Jurkat, Clone E6-1 (cell line): ENCODE measurements at regions not wholly inside any gene's neighbourhood (a gene's known extent, or its start where the extent isn't known, plus 50 kb on each side); places are given as distances from the start of the nearest gene placed in this dataset.
A peak's percentile ranks its signal among the peaks of the same experiment; 100 is the strongest.

Experiments
- DNase-seq: peaks from one replicate; pipeline ENCODE4 v3.0.0-alpha.2; 2011; ENCODE audit warnings: low read depth, low spot score
- H3K4me3 ChIP-seq: 2 replicates; pipeline ENCODE4 v1.5.1; 2011; ENCODE audit warnings: mild to moderate bottlenecking, low read length, control low read depth, moderate library complexity

GRCh38 chr16:85426806-85427205 lies 186.3 kb upstream of the GSE1 start:
- no peak for DNase-seq
- H3K4me3 ChIP-seq: no peak overlapping the region

GRCh38 chr16:85428168-85428898 lies 184.8 kb upstream of the GSE1 start:
- DNase-seq: peak; percentile 59
- no peak overlapping the region for H3K4me3 ChIP-seq

GRCh38 chr16:85428899-85429775 lies 184.0 kb upstream of the GSE1 start:
- H3K4me3 ChIP-seq: no peak overlapping the region
- DNase-seq: no peak

- H3K4me3 ChIP-seq: no peak overlapping the region
- no peak for DNase-seq
These were observed 183.2 kb upstream of the GSE1 start for GRCh38 chr16:85429776-85430522.

- H3K4me3 ChIP-seq: no peak overlapping the region
- DNase-seq: no peak
These were observed 182.3 kb upstream of the GSE1 start for GRCh38 chr16:85430523-85431421.

- H3K4me3 ChIP-seq: no peak overlapping the region
These were observed 181.5 kb upstream of the GSE1 start for GRCh38 chr16:85431431-85432124.

GRCh38 chr16:85432606-85433005 lies 180.5 kb upstream of the GSE1 start:
- no peak for DNase-seq
- no peak overlapping the region for H3K4me3 ChIP-seq

More at GRCh38 chr16:85431431-85432124, 181.5 kb upstream of the GSE1 start:
- no peak for DNase-seq

- H3K4me3 ChIP-seq: no peak overlapping the region
- DNase-seq: no peak
These were observed 179.6 kb upstream of the GSE1 start for GRCh38 chr16:85433477-85433876.

- peak; percentile 37 for DNase-seq
- no peak overlapping the region for H3K4me3 ChIP-seq
These were observed 177.8 kb upstream of the GSE1 start for GRCh38 chr16:85435286-85435685.

GRCh38 chr16:85435700-85436099 lies 177.4 kb upstream of the GSE1 start:
- no peak overlapping the region for H3K4me3 ChIP-seq
- no peak for DNase-seq

GRCh38 chr16:85436207-85436606 lies 176.9 kb upstream of the GSE1 start:
- no peak for DNase-seq
- no peak overlapping the region for H3K4me3 ChIP-seq

GRCh38 chr16:85436636-85437165 lies 176.4 kb upstream of the GSE1 start:
- H3K4me3 ChIP-seq: no peak overlapping the region
- DNase-seq: no peak

GRCh38 chr16:85437166-85438052 lies 175.7 kb upstream of the GSE1 start:
- H3K4me3 ChIP-seq: no peak overlapping the region
- DNase-seq: no peak

- no peak for DNase-seq
- no peak overlapping the region for H3K4me3 ChIP-seq
These were observed 174.0 kb upstream of the GSE1 start for GRCh38 chr16:85438981-85439685.

- H3K4me3 ChIP-seq: no peak overlapping the region
- DNase-seq: no peak
These were observed 172.4 kb upstream of the GSE1 start for GRCh38 chr16:85440744-85441143.

- peak; percentile 77 for DNase-seq
- no peak overlapping the region for H3K4me3 ChIP-seq
These were observed 171.8 kb upstream of the GSE1 start for GRCh38 chr16:85441189-85441889.
